ENCODE measurements at regions not wholly inside any gene's neighbourhood (a gene's known extent, or its start where the extent isn't known, plus 50 kb on each side); places are given as distances from the start of the nearest gene placed in this dataset.

DNA sequence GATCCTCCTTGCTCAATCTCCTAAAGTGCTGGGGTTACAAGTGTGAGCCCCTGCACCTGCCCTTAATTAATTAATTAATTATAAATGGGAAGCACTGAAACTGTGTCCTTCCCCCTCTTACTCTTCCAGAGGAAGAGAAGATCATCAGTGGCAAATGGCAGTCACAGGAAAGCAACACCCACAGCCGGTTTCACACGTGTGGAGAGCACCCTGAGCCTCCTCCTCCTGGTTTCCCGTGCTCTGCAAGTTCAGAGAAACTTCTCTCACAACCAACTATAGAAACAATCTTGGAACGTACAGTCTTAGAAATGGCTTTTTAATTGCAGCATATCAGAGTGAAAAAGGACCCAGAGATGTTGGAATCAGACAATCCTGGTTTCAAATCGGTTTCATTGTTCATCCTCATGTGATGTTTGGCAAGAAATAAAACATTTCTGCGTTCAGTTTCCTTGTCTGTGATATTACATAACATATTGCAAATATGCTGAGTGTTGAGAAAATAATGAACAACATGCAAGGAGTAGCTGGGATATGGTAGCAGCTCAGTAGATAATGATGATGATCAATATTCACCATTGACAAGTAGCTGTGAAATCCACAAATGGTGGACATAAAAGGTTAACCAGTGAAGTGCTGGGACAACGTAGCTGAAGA is 141.0 kb upstream of the KCTD1 start:
- DNase-seq (ENCODE audit: low read depth), result no peak
- TF ChIP-seq, protein P1, sequence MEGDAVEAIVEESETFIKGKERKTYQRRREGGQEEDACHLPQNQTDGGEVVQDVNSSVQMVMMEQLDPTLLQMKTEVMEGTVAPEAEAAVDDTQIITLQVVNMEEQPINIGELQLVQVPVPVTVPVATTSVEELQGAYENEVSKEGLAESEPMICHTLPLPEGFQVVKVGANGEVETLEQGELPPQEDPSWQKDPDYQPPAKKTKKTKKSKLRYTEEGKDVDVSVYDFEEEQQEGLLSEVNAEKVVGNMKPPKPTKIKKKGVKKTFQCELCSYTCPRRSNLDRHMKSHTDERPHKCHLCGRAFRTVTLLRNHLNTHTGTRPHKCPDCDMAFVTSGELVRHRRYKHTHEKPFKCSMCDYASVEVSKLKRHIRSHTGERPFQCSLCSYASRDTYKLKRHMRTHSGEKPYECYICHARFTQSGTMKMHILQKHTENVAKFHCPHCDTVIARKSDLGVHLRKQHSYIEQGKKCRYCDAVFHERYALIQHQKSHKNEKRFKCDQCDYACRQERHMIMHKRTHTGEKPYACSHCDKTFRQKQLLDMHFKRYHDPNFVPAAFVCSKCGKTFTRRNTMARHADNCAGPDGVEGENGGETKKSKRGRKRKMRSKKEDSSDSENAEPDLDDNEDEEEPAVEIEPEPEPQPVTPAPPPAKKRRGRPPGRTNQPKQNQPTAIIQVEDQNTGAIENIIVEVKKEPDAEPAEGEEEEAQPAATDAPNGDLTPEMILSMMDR (IDR thresholded peaks at IDR 0.05; ENCODE audit: insufficient read depth, low read length, poor library complexity, severe bottlenecking), result no peak
- Histone ChIP-seq H3K36me3 (ENCODE audit: control insufficient read depth, insufficient read depth, low read length) (no peaks in the 10 kb centered on the region), H3K27me3 (ENCODE audit: control insufficient read depth, insufficient read depth, low read length) (no peaks in the 10 kb centered on the region), H3K4me3 (ENCODE audit: low read depth, low read length) (no peak overlapping the region)

DNA sequence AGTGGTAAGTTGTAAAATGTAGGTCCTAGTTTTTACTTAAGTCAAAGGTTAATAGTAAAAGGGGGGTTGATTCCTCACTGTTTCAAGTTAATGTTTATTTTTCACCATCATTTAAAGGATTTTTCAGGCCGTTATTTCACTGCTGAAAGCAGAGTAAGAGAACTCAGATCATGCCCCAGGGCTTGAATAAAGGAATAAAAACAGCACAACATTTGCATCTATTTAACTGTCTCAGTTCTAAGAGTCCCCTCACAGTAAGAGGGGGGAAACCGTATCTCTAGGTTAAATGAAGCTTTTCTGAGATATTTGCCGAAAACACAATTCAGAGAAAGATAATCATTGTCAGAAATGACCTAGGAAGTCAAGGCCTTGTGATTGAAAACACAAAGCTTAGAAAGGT is 138.2 kb upstream of the KCTD1 start:
- Histone ChIP-seq H3K4me3 (ENCODE audit: low read depth, low read length) (no peak overlapping the region), H3K27me3 (ENCODE audit: control insufficient read depth, insufficient read depth, low read length) (no peaks in the 10 kb centered on the region), H3K36me3 (ENCODE audit: control insufficient read depth, insufficient read depth, low read length) (no peaks in the 10 kb centered on the region)
- TF ChIP-seq, protein P1 (IDR thresholded peaks at IDR 0.05; ENCODE audit: insufficient read depth, low read length, poor library complexity, severe bottlenecking), result no peak
- DNase-seq (ENCODE audit: low read depth), result no peak

DNA sequence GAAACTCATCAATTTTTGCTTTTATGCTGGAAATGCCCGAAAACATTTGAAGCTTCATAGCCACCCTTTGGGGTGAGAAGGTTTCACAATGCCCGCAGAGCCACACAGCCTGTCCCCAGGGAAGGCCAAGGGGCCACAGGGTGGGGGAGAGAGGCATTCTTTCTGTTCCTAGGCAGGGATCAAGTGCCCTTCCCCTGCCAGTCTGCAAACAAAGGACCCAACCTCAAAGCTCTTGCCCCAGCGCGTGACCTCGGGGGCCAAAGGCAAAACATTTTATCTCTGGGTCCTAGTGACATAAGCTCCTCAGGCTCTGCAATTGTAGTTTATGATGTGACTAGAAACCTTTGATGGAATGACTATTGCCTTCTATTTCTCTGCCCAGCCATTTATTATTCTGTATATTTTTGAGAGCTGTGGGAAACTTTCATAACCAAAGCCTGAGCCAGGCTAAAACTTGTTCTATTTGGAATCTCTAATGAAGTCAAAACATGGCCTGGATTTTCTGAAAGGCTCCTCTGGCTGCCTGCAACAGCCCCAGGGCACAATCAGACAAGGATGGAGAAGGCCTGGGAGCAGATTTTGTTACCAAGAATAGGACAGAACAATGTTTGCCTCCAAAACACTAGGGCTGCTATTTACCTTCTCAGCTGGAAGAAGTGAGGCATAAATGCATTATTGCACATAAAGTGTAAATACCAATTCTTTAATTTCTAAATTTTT is 137.2 kb upstream of the KCTD1 start:
- H3K27me3 ChIP-seq (ENCODE audit: control insufficient read depth, insufficient read depth, low read length), result no peaks in the 10 kb centered on the region
- TF ChIP-seq, protein P1 (IDR thresholded peaks at IDR 0.05; ENCODE audit: insufficient read depth, low read length, poor library complexity, severe bottlenecking), result no peak
- DNase-seq (ENCODE audit: low read depth), result no peak
- no peaks in the 10 kb centered on the region for H3K36me3 ChIP-seq (ENCODE audit: control insufficient read depth, insufficient read depth, low read length)
- no peak overlapping the region for H3K4me3 ChIP-seq (ENCODE audit: low read depth, low read length)

DNA sequence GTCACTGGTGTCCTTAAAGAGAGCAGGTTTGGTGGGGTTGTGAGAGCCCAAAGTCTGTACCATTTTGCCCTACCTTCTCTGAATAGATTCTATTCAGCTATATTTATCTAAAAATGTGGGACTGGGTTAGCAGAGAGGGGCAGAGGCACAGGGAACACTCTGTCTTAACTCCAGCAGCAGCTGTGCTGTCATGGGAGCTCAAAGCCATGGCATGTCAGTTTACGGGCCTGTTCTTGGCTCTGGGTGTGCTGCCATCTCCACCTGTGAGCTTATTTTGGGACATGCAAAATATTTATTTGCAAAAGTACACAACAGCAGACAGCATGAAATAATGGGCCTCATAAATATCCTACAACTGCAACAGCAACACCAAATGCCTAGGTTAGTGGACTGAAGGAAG is 129.6 kb upstream of the KCTD1 start:
- Histone ChIP-seq H3K4me3 (ENCODE audit: low read depth, low read length) (no peak overlapping the region), H3K36me3 (ENCODE audit: control insufficient read depth, insufficient read depth, low read length) (no peaks in the 10 kb centered on the region), H3K27me3 (ENCODE audit: control insufficient read depth, insufficient read depth, low read length) (no peaks in the 10 kb centered on the region)
- TF ChIP-seq, protein P1 (IDR thresholded peaks at IDR 0.05; ENCODE audit: insufficient read depth, low read length, poor library complexity, severe bottlenecking), result no peak
- no peak for DNase-seq (ENCODE audit: low read depth)

DNA sequence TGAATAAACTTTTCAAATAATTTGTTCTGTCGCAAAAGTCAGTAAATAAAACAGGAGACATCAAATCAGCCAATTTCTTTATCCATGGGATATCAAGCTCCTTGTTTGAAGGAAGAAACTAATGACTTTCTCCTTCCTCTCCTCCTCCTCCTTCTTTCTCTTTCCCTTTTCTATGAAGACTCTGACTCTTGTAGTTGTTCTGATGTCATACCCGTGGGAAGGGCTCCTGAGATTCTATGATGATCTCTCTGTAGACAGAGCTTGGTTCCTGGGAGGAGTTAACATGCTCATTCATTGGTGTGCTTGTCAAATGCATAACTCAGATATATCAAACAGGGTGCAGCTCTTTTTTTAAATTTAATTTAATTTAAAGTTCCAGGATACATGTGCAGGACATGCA is 118.7 kb upstream of the KCTD1 start:
- Histone ChIP-seq H3K4me3 (ENCODE audit: low read depth, low read length) (no peak overlapping the region), H3K36me3 (ENCODE audit: control insufficient read depth, insufficient read depth, low read length) (no peaks in the 10 kb centered on the region), H3K27me3 (ENCODE audit: control insufficient read depth, insufficient read depth, low read length) (no peaks in the 10 kb centered on the region)
- TF ChIP-seq, protein P1 (IDR thresholded peaks at IDR 0.05; ENCODE audit: insufficient read depth, low read length, poor library complexity, severe bottlenecking), result no peak
- no peak for DNase-seq (ENCODE audit: low read depth)
